CD4-positive, CD25-positive, alpha-beta regulatory T cell (primary cell): ENCODE measurements at regions not wholly inside any gene's neighbourhood (a gene's known extent, or its start where the extent isn't known, plus 50 kb on each side); places are given as distances from the start of the nearest gene placed in this dataset.

Source experiments
- ATAC-seq, 2 donors: fragments of 150-1000 bp; cut with Tn5 transposase; one replicate each; pipeline ENCODE4 v1.10.0; 2021; ENCODE audit warnings: low read depth in 2 of 2, moderate number of reproducible peaks in 2 of 2, moderate library complexity in 1 of 2
- DNase-seq, 3 donors: peaks; one replicate each; pipeline versions ENCODE4 v3.0.0 to v3.0.0-alpha.2; 2012 to 2022; ENCODE audit warnings: mixed read lengths in 1 of 3
- H3K27ac ChIP-seq: one replicate; pipeline ENCODE4 v1.7.0; 2013; ENCODE audit warnings: mild to moderate bottlenecking, low read length; ENCODE audit not compliant: insufficient read depth, poor library complexity, severe bottlenecking
- H3K27me3 ChIP-seq: one replicate; pipeline ENCODE4 v1.7.0; 2013; ENCODE audit warnings: low read length; ENCODE audit not compliant: control insufficient read depth, insufficient read depth
- H3K36me3 ChIP-seq: one replicate; pipeline ENCODE4 v1.7.0; 2013; ENCODE audit warnings: mild to moderate bottlenecking, low read length, moderate library complexity; ENCODE audit not compliant: control insufficient read depth, insufficient read depth
- H3K4me1 ChIP-seq: 2 replicates; pipeline ENCODE4 v1.7.0; 2013; ENCODE audit warnings: mild to moderate bottlenecking, low read length; ENCODE audit not compliant: insufficient read depth, control insufficient read depth, poor library complexity, severe bottlenecking
- H3K4me3 ChIP-seq: one replicate; pipeline ENCODE4 v1.7.0; 2013; ENCODE audit warnings: low read depth, mild to moderate bottlenecking, low read length, moderate library complexity
- H3K9me3 ChIP-seq, 2 experiments: 1 replicate in 1 of 2; 2 replicates in 1 of 2; pipeline ENCODE4 v1.7.0; 2013; ENCODE audit warnings: low read length in 2 of 2, mild to moderate bottlenecking in 1 of 2, moderate library complexity in 1 of 2; ENCODE audit not compliant: control insufficient read depth in 2 of 2
- H3K27ac Mint-ChIP-seq, 3 donors: one replicate each; pipeline ENCODE4 v1.8.0; 2020 to 2022; ENCODE audit warnings: mild to moderate bottlenecking in 3 of 3, mixed read lengths in 3 of 3, moderate library complexity in 2 of 3
- H3K27me3 Mint-ChIP-seq: one replicate; pipeline ENCODE4 v1.8.0; 2022; ENCODE audit warnings: mild to moderate bottlenecking, mixed read lengths
- H3K36me3 Mint-ChIP-seq: one replicate; pipeline ENCODE4 v1.8.0; 2020; ENCODE audit warnings: mixed read lengths
- H3K4me1 Mint-ChIP-seq, 4 donors: one replicate each; pipeline ENCODE4 v1.8.0; 2020 to 2022; ENCODE audit warnings: mixed read lengths in 4 of 4, mild to moderate bottlenecking in 1 of 4
- H3K4me3 Mint-ChIP-seq, 4 donors: one replicate each; pipeline ENCODE4 v1.8.0; 2020 to 2022; ENCODE audit warnings: mild to moderate bottlenecking in 4 of 4, mixed read lengths in 4 of 4, moderate library complexity in 3 of 4
- H3K9me3 Mint-ChIP-seq, 7 donors: one replicate each; pipeline ENCODE4 v1.8.0; 2020 to 2022; ENCODE audit warnings: mixed read lengths in 7 of 7, mild to moderate bottlenecking in 3 of 7, moderate library complexity in 2 of 7

DNA sequence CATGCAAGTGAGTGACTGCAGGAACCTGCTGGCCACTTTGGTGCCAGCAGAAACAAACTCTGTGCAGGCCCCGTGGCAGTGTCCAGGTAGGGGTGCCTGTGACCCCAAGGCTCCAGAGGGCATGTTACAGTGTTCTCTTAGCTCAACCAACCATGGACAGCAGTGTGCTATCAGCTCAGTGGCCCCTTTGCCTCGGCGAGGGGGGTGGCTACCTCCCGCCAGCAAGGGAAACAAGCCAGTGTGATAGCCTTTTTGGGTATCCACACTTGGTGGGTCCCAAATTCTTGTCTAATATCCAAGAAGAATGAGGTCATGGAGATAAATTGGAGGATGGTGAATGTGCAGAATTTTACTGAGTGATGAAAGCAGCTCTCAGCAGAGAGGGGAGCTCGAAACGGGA lies 298.6 kb upstream of the SLC30A5 start:
- no peaks in the 10 kb centered on the region for H3K9me3 ChIP-seq
- no peak overlapping the region for H3K4me3 Mint-ChIP-seq

DNA sequence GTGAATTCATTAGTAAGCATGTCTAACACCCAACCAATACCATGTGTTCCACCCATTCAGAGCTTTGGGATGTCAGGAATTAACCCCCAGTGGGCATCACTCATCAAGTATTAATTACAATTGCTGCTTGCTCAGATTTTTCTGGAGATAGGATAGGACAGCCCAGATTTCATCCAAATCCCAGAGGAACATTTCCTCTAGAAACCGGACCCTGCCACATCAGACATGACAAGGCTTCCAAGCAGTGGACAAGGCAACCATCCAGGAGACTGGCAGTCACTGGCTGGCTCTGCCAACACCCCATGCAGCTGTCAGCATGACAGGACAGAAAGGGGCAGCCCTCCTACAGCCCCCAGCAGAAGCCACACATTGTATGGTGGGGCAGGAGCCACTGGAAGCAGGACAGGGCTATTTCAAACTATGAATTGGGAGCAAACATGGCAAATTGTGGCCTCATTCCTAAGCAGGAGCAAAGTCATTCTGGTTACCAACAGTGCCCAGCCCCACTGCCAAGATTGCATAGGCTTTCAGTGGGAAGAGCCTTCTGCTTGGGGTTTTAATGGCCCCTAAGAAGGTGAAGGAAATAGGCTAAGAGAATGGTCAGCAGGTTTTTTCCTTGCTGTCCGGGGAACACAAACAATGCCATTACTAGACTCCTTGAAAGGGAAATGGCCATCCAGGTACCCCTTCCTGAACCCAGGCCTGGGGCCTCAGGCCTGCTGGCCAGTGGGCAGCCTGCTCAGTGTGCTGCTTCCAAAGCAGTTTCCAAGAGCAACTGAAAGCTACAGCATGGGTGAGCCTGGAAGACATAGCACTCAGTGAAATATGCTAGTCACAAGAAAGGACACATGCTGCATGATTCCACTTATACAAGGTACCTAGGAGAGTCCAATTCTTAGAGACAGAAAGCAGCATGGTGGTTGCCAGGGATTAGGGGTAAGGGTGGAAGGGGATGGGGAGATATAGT lies 294.7 kb upstream of the SLC30A5 start:
- no peak for DNase-seq
- no peak overlapping the region for H3K27ac Mint-ChIP-seq

More for the DNA sequence above, 298.6 kb upstream of the SLC30A5 start:
- H3K4me3 ChIP-seq: no peak overlapping the region
- peaks cover 17% of the 10 kb centered on the region for H3K27me3 Mint-ChIP-seq
- H3K27ac Mint-ChIP-seq: no peak overlapping the region
- H3K4me1 ChIP-seq: no peaks in the 10 kb centered on the region
- H3K27me3 ChIP-seq: no peaks in the 10 kb centered on the region
- H3K9me3 Mint-ChIP-seq: peaks cover 0 to 4% (median 0%) of the 10 kb centered on the region in 7 donors
- no peak overlapping the region for H3K27ac ChIP-seq
- H3K36me3 ChIP-seq: no peaks in the 10 kb centered on the region
- no peak for ATAC-seq
- no peaks in the 10 kb centered on the region for H3K4me1 Mint-ChIP-seq
- DNase-seq: no peak
- no peaks in the 10 kb centered on the region for H3K36me3 Mint-ChIP-seq

DNA sequence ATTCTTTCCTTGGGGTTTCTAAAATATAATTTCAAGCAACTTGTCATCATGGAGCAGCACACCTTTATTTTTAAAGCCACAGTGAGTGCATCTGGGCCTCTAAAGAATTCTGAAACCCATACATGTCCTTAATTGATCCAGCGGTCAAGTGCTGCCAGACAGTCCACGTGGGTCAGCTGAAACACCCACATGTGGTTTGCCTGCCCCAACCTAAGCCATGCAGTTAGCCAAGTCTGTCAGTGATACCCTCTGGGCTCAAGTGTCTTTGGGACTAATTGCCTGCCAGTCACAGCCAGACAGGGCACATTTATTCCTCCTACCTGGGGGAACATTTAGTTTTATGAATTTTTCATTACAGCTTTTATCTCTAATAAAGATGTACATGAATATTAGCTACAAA lies 291.4 kb upstream of the SLC30A5 start:
- no peak overlapping the region for H3K27ac Mint-ChIP-seq
- no peaks in the 10 kb centered on the region for H3K9me3 ChIP-seq
- no peaks in the 10 kb centered on the region for H3K36me3 ChIP-seq
- H3K4me1 Mint-ChIP-seq: no peaks in the 10 kb centered on the region
- no peak for DNase-seq
- H3K4me1 ChIP-seq: no peaks in the 10 kb centered on the region
- no peak overlapping the region for H3K4me3 ChIP-seq
- H3K36me3 Mint-ChIP-seq: no peaks in the 10 kb centered on the region
- ATAC-seq: no peak
- H3K27ac ChIP-seq: no peak overlapping the region
- no peak overlapping the region for H3K4me3 Mint-ChIP-seq
- H3K27me3 ChIP-seq: peaks cover 4% of the 10 kb centered on the region
- peaks cover 0 to 4% (median 0%) of the 10 kb centered on the region in 7 donors for H3K9me3 Mint-ChIP-seq
- peaks cover 11% of the 10 kb centered on the region for H3K27me3 Mint-ChIP-seq

More for the DNA sequence above, 294.7 kb upstream of the SLC30A5 start:
- Mint-ChIP-seq H3K36me3 (no peaks in the 10 kb centered on the region), H3K4me1 (no peaks in the 10 kb centered on the region), H3K27me3 (peaks cover 14% of the 10 kb centered on the region), H3K9me3 (peaks cover 0 to 2% (median 0%) of the 10 kb centered on the region in 7 donors), H3K4me3 (no peak overlapping the region)
- H3K4me1 ChIP-seq: no peaks in the 10 kb centered on the region
- no peaks in the 10 kb centered on the region for H3K27me3 ChIP-seq
- H3K27ac ChIP-seq: no peak overlapping the region
- no peaks in the 10 kb centered on the region for H3K36me3 ChIP-seq
- H3K4me3 ChIP-seq: no peak overlapping the region
- no peaks in the 10 kb centered on the region for H3K9me3 ChIP-seq
- ATAC-seq: no peak

GRCh38 chr5:68803881-68804319 lies 289.9 kb upstream of the SLC30A5 start:
- DNase-seq (no peak), ATAC-seq (no peak)
- H3K9me3 Mint-ChIP-seq: peaks cover 0 to 3% (median 0%) of the 10 kb centered on the region in 7 donors
- peaks cover 14% of the 10 kb centered on the region for H3K27me3 Mint-ChIP-seq
- Histone ChIP-seq H3K4me3 (no peak overlapping the region), H3K27ac (no peak overlapping the region), H3K4me1 (no peaks in the 10 kb centered on the region), H3K27me3 (peaks cover 4% of the 10 kb centered on the region), H3K9me3 (no peaks in the 10 kb centered on the region), H3K36me3 (no peaks in the 10 kb centered on the region)
- H3K4me1 Mint-ChIP-seq: no peaks in the 10 kb centered on the region
- no peak overlapping the region for H3K27ac Mint-ChIP-seq
- no peaks in the 10 kb centered on the region for H3K36me3 Mint-ChIP-seq
- H3K4me3 Mint-ChIP-seq: no peak overlapping the region

DNA sequence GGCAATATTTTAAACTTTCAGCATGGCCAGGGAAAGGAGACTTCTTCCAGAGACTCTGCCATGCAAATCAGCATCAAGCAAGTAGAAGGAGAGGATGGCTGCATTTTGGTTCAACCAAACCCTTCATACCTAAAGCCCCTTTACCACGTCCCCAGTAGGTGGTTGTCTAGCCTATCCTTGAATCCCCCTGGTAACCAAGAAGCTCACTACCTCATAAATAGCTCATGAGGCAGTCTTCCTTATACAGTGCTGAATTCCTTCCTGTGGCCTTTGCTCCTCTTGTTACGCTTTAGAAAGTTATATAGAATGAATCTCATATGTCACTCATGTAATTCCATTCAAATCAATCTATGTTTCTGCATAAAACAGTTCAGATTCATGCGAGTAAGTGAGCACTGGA lies 289.5 kb upstream of the SLC30A5 start:
- Mint-ChIP-seq H3K36me3 (no peaks in the 10 kb centered on the region), H3K4me3 (no peak overlapping the region), H3K27ac (no peak overlapping the region), H3K27me3 (peaks cover 14% of the 10 kb centered on the region), H3K4me1 (no peaks in the 10 kb centered on the region), H3K9me3 (peaks cover 0 to 3% (median 0%) of the 10 kb centered on the region in 7 donors)
- no peak for DNase-seq
- Histone ChIP-seq H3K27ac (no peak overlapping the region), H3K27me3 (peaks cover 4% of the 10 kb centered on the region), H3K4me1 (no peaks in the 10 kb centered on the region), H3K9me3 (no peaks in the 10 kb centered on the region), H3K4me3 (no peak overlapping the region), H3K36me3 (no peaks in the 10 kb centered on the region)
- no peak for ATAC-seq

- Mint-ChIP-seq H3K36me3 (no peaks in the 10 kb centered on the region), H3K27ac (no peak overlapping the region)
Observed at GRCh38 chr5:68805444-68805843, 288.4 kb upstream of the SLC30A5 start.

DNA sequence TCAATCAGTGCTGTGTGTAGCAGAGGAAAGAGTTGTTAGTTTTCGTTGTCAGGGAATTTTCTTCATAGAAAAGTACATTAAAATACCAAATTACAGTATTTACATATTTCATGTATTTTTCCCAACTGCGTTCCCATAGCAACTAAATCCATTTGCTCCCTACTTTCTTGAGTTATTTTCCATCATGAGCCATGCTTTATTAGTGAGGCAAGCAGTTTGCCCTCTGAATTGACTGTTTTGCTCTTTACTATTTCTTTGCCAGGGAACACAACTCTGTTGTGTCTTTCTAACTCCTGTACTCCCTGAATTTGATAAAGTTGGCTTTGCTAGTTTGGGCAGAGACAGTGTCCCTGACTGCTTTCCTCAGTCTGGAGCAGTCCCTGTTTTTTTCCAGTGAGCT lies 276.2 kb upstream of the SLC30A5 start:
- no peaks in the 10 kb centered on the region for H3K4me1 Mint-ChIP-seq
- H3K27me3 Mint-ChIP-seq: peaks cover 24% of the 10 kb centered on the region
- no peak for ATAC-seq
- no peaks in the 10 kb centered on the region for H3K9me3 ChIP-seq
- no peaks in the 10 kb centered on the region for H3K4me1 ChIP-seq
- no peak overlapping the region for H3K4me3 ChIP-seq
- no peak overlapping the region for H3K27ac ChIP-seq
- no peaks in the 10 kb centered on the region for H3K36me3 Mint-ChIP-seq
- no peaks in the 10 kb centered on the region for H3K36me3 ChIP-seq
- no peak for DNase-seq
- no peak overlapping the region for H3K27ac Mint-ChIP-seq
- H3K4me3 Mint-ChIP-seq: no peak overlapping the region
- H3K27me3 ChIP-seq: peaks cover 2% of the 10 kb centered on the region
- H3K9me3 Mint-ChIP-seq: peaks cover 0 to 8% (median 0%) of the 10 kb centered on the region in 7 donors

More at GRCh38 chr5:68805444-68805843, 288.4 kb upstream of the SLC30A5 start:
- no peak overlapping the region for H3K4me3 ChIP-seq
- no peaks in the 10 kb centered on the region for H3K4me1 ChIP-seq
- peaks cover 4% of the 10 kb centered on the region for H3K27me3 ChIP-seq
- Mint-ChIP-seq H3K4me3 (no peak overlapping the region), H3K27me3 (peaks cover 14% of the 10 kb centered on the region), H3K9me3 (peaks cover 0 to 3% (median 0%) of the 10 kb centered on the region in 7 donors), H3K4me1 (no peaks in the 10 kb centered on the region)
- ATAC-seq (no peak), DNase-seq (no peak)
- no peaks in the 10 kb centered on the region for H3K36me3 ChIP-seq
- no peaks in the 10 kb centered on the region for H3K9me3 ChIP-seq
- H3K27ac ChIP-seq: no peak overlapping the region
